HuH-7.5 (cell line): ENCODE measurements at regions not wholly inside any gene's neighbourhood (a gene's known extent, or its start where the extent isn't known, plus 50 kb on each side); places are given as distances from the start of the nearest gene placed in this dataset.
"Not testable (repeated sequence)": the region's sequence is repeated elsewhere in the genome, so short reads cannot be mapped to it uniquely, and the experiment has no call there.

Experiments used
- DNase-seq: peaks from one replicate; pipeline ENCODE4 v3.0.0; 2011; ENCODE audit warnings: low spot score

GRCh38 chr14:106061877-106062500 lies 535.6 kb downstream of the TMEM121 start:
- not testable (repeated sequence) for DNase-seq

DNA sequence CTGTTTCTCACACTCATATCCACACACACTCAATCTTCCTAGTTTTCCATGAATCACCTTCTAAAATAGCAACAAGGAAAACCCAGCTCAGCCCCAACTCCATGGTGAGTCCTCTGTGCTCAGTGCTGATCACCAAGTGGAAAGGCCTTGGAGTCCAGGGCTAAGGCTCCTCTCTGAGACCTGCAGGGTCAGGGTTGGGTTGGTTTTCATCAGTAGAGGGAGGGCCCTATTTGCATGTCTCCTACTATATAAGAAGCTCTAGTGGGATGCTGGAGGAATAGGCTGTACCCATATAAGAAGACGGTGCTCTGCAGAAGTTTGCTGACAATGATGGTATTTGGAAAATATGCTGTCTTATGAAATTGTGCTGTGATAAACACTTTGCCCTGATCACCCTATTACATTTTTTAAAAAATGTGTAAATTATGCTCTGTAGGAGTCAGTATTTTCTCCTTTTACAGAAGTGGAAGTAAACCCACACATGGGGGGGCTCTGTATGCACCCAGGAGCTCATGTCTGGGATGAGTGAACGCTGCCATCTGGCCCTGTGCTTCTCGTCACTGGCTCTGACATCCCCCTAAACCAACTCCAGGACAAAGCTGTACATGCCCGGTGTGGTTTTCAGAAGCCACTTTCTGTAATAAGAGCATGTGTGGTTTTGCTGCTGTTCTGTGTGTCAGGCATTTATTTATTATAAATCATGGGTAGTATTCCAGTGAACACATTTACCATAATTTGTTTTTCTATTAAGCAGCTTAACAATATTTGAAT lies 536.3 kb downstream of the TMEM121 start:
- DNase-seq, result no peak

- DNase-seq, result no peak
Observed at GRCh38 chr14:106067935-106068334, 541.6 kb downstream of the TMEM121 start.

DNA sequence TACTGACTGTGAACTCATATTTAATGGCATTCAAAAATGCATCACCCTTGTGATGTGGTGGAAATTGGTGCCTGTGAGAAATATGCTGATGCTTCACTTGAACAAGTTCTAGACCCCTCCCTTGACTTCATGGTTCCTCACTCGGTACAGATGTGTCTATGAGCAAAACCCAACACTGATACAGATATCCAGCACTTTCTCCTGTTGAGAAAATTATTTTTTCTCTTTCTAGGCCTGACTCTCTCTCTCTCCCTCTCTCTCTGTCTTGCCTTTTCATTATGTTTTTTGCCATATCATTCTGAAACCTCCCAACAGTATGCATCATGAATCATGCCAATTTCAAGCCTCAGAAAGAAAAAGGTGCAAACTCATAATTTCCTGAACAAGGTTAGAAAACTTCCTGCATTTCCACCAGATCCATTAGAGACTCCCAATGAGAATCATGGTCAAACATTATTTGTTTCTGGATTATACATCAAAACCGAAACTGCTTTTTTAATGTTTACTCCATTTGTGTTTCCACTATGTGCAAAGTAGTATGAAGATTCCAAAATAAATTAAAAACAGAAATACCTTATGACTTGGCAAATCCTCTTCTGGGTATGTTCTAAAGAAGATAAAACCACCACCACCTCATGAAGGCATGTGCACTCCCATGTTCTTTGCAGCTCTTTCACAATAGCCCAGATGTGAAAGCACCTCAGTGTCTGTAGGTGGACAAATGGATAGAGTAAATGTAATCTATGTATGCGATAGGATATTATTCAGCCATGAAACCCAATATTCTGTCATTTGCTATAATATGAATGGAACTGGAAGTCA lies 543.6 kb downstream of the TMEM121 start:
- no peak for DNase-seq

- no peak for DNase-seq
Observed at GRCh38 chr14:106080922-106081321, 554.5 kb downstream of the TMEM121 start.

DNA sequence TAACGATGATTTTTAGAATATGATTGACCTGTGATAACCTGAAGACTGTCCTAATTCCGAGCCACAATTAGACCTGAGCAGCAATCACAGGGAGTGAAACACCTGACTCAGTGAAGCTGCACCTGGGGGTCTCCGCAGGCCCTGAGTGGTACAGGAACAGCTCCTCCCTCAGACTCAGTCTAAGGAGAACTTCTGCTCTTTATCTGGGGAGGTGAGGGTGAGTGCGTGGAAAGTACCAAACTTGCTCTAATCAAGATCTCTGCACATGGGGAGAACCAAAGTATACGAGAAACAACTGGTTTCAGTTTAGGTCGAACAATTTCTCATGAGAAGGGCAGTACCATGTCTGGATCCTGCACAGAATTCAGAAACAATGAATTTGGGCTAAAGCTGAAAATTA lies 555.3 kb downstream of the TMEM121 start:
- DNase-seq, result not testable (repeated sequence)

GRCh38 chr14:106083082-106083481 lies 556.7 kb downstream of the TMEM121 start:
- no peak for DNase-seq

- no peak for DNase-seq
Observed at GRCh38 chr14:106087837-106088236, 561.5 kb downstream of the TMEM121 start.

DNA sequence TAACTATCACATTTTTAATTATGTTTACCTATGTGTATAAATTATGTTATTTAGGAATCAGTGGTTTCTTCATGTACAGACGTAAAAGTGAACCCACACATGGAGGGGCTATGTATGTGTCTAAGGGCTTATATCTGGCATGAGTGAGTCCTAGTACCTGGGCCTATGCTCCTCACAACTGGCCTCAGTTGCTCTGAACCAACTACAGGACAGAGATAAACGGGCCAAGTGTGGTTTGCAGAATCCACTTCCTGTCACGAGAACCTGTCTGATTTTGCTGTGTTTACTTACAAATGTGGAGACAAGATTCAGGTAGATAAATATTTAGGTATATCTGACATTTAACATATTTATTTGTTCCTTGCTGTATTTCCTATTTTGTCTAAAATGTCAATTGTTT lies 562.5 kb downstream of the TMEM121 start:
- not testable (repeated sequence) for DNase-seq

GRCh38 chr14:106094654-106095189 lies 568.3 kb downstream of the TMEM121 start:
- DNase-seq, result no peak

DNA sequence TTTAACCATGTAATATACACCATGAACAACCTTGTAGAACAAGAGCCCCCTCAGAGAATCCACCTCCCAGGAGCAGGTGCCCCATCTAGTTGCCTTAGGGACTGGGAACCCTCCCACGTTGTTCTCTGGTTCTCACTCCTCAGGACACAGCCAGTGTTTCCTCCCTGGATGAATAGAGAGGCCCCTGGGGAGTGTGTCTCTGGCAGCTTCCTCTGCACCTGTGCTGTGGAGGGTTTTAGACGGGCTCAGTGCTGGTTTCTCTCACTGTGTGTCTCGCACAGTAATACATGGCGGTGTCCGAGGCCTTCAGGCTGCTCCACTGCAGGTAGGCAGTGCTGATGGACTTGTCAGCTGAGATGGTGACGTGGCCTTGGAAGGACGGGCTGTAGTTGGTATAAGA lies 581.3 kb downstream of the TMEM121 start:
- no peak for DNase-seq

- DNase-seq, result no peak
Observed at GRCh38 chr14:106109337-106109736, 583.0 kb downstream of the TMEM121 start.

DNA sequence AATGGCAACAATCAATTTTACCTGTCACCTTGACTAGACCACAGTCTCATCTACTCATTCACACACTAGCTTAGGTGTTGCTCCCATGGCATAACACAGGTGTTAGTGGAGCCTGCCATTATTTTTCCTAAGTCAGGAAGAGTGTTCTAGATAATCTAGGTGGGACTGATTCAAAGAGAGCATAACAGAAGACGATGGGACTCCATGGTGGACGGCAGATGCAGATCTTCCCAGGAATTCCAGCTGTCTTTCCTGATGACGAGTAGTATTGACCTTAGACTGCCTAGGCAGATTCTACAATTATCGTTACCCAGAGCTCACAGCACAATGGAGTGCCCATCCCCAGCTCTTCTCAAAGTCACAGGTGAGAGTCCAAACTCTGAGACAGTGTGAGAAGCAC lies 589.0 kb downstream of the TMEM121 start:
- no peak for DNase-seq

- DNase-seq, result not testable (repeated sequence)
Observed at GRCh38 chr14:106116339-106116930, 590.1 kb downstream of the TMEM121 start.

DNA sequence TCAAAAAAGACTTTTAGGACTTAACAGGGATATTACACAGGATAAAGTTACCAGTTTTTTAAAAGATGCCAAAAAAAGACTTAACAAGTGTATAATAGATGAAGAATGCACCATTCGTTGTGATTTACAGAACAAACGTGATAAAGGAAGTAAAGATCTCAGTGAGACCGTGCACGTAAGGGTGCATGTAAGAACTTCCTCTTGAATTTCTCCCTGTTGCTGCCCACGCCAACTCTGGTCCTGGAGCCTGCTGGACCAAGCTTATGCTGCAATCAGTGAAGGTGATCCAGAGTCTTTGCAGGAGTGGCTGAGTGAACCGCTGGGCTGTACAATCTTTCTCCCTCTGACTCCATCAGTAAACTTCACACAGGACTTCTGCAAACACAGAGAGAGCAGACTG lies 593.7 kb downstream of the TMEM121 start:
- DNase-seq, result no peak

DNA sequence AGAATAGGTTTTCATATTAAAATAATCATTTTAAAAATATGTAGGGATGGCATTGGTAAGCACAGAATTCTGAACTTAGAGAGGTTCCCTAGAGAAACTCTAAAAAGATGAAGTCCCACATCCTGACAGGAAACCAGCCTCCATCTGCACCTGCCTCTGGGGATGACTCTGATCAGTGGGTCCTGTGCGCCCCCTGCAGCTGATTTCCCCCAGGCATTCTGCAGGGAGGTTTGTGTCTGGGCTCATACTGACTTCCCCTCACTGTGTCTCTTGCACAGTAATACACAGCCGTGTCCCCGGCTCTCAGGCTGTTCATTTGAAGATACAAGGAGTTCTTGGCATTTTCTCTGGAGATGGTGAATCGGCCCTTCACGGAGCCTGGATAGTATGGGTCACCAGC lies 602.9 kb downstream of the TMEM121 start:
- DNase-seq, result no peak

- not testable (repeated sequence) for DNase-seq
Observed at GRCh38 chr14:106129904-106130661, 603.7 kb downstream of the TMEM121 start.

GRCh38 chr14:106133126-106133525 lies 606.7 kb downstream of the TMEM121 start:
- not testable (repeated sequence) for DNase-seq

- DNase-seq, result no peak
Observed at GRCh38 chr14:106134886-106135285, 608.5 kb downstream of the TMEM121 start.

GRCh38 chr14:106141242-106142220 lies 615.1 kb downstream of the TMEM121 start:
- DNase-seq, result no peak
